MM.1S (cell line): ENCODE measurements at regions not wholly inside any gene's neighbourhood (a gene's known extent, or its start where the extent isn't known, plus 50 kb on each side); places are given as distances from the start of the nearest gene placed in this dataset.

Source experiments
- CTCF ChIP-seq: fragments of 300-600 bp; sonication (generic); IDR thresholded peaks from 2 replicates; pipeline ENCODE4 v1.5.1; 2016; ENCODE audit warnings: antibody characterized with exemption, low read length, mixed read lengths
- EZH2 ChIP-seq: fragments of 300-600 bp; sonication (generic); optimal IDR thresholded peaks from 2 replicates; pipeline ENCODE3; 2017; ENCODE audit warnings: low read depth, mild to moderate bottlenecking, antibody characterized with exemption, low read length, mixed read lengths
- EZH2phosphoT487 ChIP-seq: fragments of 300-600 bp; sonication (generic); IDR thresholded peaks from 2 replicates; pipeline ENCODE4 v1.6.1; 2018; ENCODE audit warnings: antibody characterized with exemption, low read length

- TF ChIP-seq CTCF, result no peak
- no peak for TF ChIP-seq EZH2
- TF ChIP-seq EZH2phosphoT487, result no peak
These were observed 317.8 kb upstream of the ZNF521 start for GRCh38 chr18:25669741-25670140.
